SK-N-SH treated with all-trans-retinoic acid at 6 μM for 48 hours (cell line): ENCODE measurements at regions not wholly inside any gene's neighbourhood (a gene's known extent, or its start where the extent isn't known, plus 50 kb on each side); places are given as distances from the start of the nearest gene placed in this dataset.

ENCODE experiments used
- ATAC-seq: fragments of 200-7000 bp; cut with Tn5 transposase; 3 replicates; pipeline ENCODE4 v1.9.1; 2020; ENCODE audit warnings: mild to moderate bottlenecking, moderate library complexity
- ARNTL ChIP-seq: fragments of 450-650 bp; formaldehyde crosslinking; IDR thresholded peaks from 2 replicates; pipeline ENCODE4 v1.5.0; 2020; ENCODE audit warnings: low read depth, mild to moderate bottlenecking, moderate library complexity, borderline replicate concordance
- BACH2 ChIP-seq: fragments of 250-450 bp; sonication (Bioruptor Pico); IDR thresholded peaks from 2 replicates; pipeline ENCODE4 v1.9.0; 2021; ENCODE audit warnings: mild to moderate bottlenecking, borderline replicate concordance
- ESRRG ChIP-seq: fragments of 250-450 bp; sonication (Bioruptor Pico); IDR thresholded peaks from 2 replicates; pipeline ENCODE4 v1.6.1; 2021; ENCODE audit warnings: mild to moderate bottlenecking
- GLIS3 ChIP-seq: fragments of 250-450 bp; sonication (Bioruptor Pico); IDR thresholded peaks from 2 replicates; pipeline ENCODE4 v1.5.0; 2020; ENCODE audit warnings: mild to moderate bottlenecking, moderate library complexity
- ISL1 ChIP-seq: fragments of 250-450 bp; sonication (Bioruptor Pico); IDR thresholded peaks from 2 replicates; pipeline ENCODE4 v2.1.2; 2022; ENCODE audit warnings: mild to moderate bottlenecking, moderate library complexity
- PPARA ChIP-seq: fragments of 250-450 bp; sonication (Bioruptor Pico); IDR thresholded peaks from 2 replicates; pipeline ENCODE4 v1.5.0; 2020; ENCODE audit warnings: mild to moderate bottlenecking, borderline replicate concordance
- RARB ChIP-seq: fragments of 250-450 bp; sonication (Bioruptor Pico); IDR thresholded peaks from 2 replicates; pipeline ENCODE4 v1.8.0; 2021; ENCODE audit warnings: mild to moderate bottlenecking, moderate library complexity
- SNAI2 ChIP-seq: fragments of 250-450 bp; sonication (Bioruptor Pico); IDR thresholded peaks from 2 replicates; pipeline ENCODE4 v1.5.0; 2020; ENCODE audit warnings: mild to moderate bottlenecking, moderate library complexity
- TCF4 ChIP-seq: fragments of 250-450 bp; sonication (Bioruptor Pico); IDR thresholded peaks from 2 replicates; pipeline ENCODE4 v1.8.0; 2021; ENCODE audit warnings: mild to moderate bottlenecking, moderate library complexity, borderline replicate concordance
- TOX ChIP-seq: fragments of 250-450 bp; sonication (Bioruptor Pico); IDR thresholded peaks from 2 replicates; pipeline ENCODE4 v1.8.0; 2021; ENCODE audit warnings: mild to moderate bottlenecking, moderate library complexity, borderline replicate concordance
- ZC3H10 ChIP-seq: fragments of 250-450 bp; sonication (Bioruptor Pico); IDR thresholded peaks from 2 replicates; pipeline ENCODE4 v1.5.1; 2021; ENCODE audit warnings: mild to moderate bottlenecking, moderate library complexity
- ZFP30 ChIP-seq: fragments of 450-650 bp; formaldehyde crosslinking; IDR thresholded peaks from 2 replicates; pipeline ENCODE4 v1.5.0; 2022; ENCODE audit warnings: mild to moderate bottlenecking, moderate library complexity
- ZNF565 ChIP-seq: fragments of 450-650 bp; formaldehyde crosslinking; conservative IDR thresholded peaks from 2 replicates; pipeline ENCODE4 v1.5.0; 2020; ENCODE audit warnings: low read depth, mild to moderate bottlenecking, moderate library complexity
- ZNF70 ChIP-seq: fragments of 450-650 bp; formaldehyde crosslinking; IDR thresholded peaks from 2 replicates; pipeline ENCODE4 v1.5.0; 2020; ENCODE audit warnings: mild to moderate bottlenecking, moderate library complexity
- ZNF8 ChIP-seq: fragments of 450-650 bp; formaldehyde crosslinking; IDR thresholded peaks from 2 replicates; pipeline ENCODE4 v1.5.0; 2020; ENCODE audit warnings: mild to moderate bottlenecking, moderate library complexity
- TF ChIP-seq, protein P1 (sequence below): fragments of 250-450 bp; sonication (Bioruptor Pico); IDR thresholded peaks from 2 replicates; pipeline ENCODE4 v1.8.0; 2021; ENCODE audit warnings: low read depth, mild to moderate bottlenecking, moderate library complexity, borderline replicate concordance
- TF ChIP-seq, protein P2 (sequence below): fragments of 250-450 bp; sonication (Bioruptor Pico); IDR thresholded peaks from 2 replicates; pipeline ENCODE4 v1.5.0; 2020; ENCODE audit warnings: mild to moderate bottlenecking, moderate library complexity
- TF ChIP-seq, protein P3 (sequence below): fragments of 250-450 bp; sonication (Bioruptor Pico); IDR thresholded peaks from 2 replicates; pipeline ENCODE4 v1.5.1; 2021; ENCODE audit warnings: mild to moderate bottlenecking, moderate library complexity
- TF ChIP-seq, protein P4 (sequence below): fragments of 250-450 bp; sonication (Bioruptor Pico); IDR thresholded peaks from 2 replicates; pipeline ENCODE4 v1.5.1; 2020; ENCODE audit warnings: low read depth, mild to moderate bottlenecking, moderate library complexity
- TF ChIP-seq, protein P5 (sequence below): fragments of 250-450 bp; sonication (Bioruptor Pico); IDR thresholded peaks from 2 replicates; pipeline ENCODE4 v1.8.0; 2020; ENCODE audit warnings: mild to moderate bottlenecking, moderate library complexity, borderline replicate concordance

DNA sequence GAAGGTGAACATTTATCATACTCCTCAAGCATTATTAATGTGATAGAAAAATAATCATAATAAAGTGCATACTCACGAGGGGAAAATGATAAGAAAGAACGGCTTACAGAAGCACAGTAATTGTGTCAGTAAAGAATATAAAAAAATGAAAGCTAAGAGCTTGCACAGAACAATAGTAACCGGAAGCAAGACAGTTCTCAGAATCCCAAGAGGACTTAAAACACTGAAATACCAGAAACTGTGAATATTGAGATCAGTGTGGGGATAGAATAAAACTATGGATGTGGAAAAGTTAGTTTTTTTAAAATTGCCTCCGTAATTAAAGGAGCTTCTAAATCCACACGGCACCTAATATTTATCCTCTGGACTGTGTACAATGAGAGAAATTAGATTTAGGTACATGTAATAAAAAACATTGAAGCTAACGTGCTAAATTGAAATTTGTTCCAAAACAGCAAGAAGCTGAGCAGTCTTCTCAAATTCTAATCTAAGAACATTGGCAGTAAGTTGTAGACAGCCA is 482.7 kb downstream of the SLITRK6 start:
- no peak for ATAC-seq

DNA sequence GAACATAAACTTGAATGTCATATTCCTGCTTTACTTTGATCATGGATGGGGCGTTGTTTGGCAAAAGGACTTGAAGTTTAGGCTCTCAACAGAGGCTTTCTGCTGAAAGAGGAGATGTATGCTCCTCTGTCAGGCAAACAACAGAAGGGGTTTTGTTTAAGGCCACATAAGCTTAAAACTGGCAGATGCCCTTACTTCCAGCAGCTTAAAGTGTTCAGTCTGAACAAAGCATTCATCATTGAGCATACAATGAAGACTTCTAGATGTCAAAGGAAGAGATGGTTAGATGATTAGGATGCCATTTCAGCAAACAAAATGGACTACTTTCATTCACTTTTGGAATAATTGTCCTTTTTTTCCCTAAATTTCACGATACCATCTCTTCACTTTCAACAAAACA is 484.5 kb downstream of the SLITRK6 start:
- ATAC-seq, result no peak
- TF ChIP-seq, protein P1, sequence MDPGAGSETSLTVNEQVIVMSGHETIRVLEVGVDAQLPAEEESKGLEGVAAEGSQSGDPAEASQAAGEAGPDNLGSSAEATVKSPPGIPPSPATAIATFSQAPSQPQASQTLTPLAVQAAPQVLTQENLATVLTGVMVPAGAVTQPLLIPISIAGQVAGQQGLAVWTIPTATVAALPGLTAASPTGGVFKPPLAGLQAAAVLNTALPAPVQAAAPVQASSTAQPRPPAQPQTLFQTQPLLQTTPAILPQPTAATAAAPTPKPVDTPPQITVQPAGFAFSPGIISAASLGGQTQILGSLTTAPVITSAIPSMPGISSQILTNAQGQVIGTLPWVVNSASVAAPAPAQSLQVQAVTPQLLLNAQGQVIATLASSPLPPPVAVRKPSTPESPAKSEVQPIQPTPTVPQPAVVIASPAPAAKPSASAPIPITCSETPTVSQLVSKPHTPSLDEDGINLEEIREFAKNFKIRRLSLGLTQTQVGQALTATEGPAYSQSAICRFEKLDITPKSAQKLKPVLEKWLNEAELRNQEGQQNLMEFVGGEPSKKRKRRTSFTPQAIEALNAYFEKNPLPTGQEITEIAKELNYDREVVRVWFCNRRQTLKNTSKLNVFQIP, result no peak
- TF ChIP-seq PPARA (CRISPR knock-in tag) (no peak), ZNF565 (no peak), ESRRG (CRISPR knock-in tag) (no peak), BACH2 (CRISPR knock-in tag) (no peak), GLIS3 (CRISPR knock-in tag) (no peak), ISL1 (CRISPR knock-in tag) (no peak), ZNF8 (no peak), ZNF70 (no peak), ZC3H10 (no peak), SNAI2 (CRISPR knock-in tag) (no peak), TOX (CRISPR knock-in tag) (no peak), ARNTL (CRISPR knock-in tag) (no peak), RARB (CRISPR knock-in tag) (no peak)
- TF ChIP-seq, protein P2, sequence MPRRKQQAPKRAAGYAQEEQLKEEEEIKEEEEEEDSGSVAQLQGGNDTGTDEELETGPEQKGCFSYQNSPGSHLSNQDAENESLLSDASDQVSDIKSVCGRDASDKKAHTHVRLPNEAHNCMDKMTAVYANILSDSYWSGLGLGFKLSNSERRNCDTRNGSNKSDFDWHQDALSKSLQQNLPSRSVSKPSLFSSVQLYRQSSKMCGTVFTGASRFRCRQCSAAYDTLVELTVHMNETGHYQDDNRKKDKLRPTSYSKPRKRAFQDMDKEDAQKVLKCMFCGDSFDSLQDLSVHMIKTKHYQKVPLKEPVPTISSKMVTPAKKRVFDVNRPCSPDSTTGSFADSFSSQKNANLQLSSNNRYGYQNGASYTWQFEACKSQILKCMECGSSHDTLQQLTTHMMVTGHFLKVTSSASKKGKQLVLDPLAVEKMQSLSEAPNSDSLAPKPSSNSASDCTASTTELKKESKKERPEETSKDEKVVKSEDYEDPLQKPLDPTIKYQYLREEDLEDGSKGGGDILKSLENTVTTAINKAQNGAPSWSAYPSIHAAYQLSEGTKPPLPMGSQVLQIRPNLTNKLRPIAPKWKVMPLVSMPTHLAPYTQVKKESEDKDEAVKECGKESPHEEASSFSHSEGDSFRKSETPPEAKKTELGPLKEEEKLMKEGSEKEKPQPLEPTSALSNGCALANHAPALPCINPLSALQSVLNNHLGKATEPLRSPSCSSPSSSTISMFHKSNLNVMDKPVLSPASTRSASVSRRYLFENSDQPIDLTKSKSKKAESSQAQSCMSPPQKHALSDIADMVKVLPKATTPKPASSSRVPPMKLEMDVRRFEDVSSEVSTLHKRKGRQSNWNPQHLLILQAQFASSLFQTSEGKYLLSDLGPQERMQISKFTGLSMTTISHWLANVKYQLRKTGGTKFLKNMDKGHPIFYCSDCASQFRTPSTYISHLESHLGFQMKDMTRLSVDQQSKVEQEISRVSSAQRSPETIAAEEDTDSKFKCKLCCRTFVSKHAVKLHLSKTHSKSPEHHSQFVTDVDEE, result no peak
- TF ChIP-seq, protein P3, sequence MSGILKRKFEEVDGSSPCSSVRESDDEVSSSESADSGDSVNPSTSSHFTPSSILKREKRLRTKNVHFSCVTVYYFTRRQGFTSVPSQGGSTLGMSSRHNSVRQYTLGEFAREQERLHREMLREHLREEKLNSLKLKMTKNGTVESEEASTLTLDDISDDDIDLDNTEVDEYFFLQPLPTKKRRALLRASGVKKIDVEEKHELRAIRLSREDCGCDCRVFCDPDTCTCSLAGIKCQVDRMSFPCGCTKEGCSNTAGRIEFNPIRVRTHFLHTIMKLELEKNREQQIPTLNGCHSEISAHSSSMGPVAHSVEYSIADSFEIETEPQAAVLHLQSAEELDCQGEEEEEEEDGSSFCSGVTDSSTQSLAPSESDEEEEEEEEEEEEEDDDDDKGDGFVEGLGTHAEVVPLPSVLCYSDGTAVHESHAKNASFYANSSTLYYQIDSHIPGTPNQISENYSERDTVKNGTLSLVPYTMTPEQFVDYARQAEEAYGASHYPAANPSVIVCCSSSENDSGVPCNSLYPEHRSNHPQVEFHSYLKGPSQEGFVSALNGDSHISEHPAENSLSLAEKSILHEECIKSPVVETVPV (CRISPR knock-in tag), result no peak
- TF ChIP-seq, protein P4, sequence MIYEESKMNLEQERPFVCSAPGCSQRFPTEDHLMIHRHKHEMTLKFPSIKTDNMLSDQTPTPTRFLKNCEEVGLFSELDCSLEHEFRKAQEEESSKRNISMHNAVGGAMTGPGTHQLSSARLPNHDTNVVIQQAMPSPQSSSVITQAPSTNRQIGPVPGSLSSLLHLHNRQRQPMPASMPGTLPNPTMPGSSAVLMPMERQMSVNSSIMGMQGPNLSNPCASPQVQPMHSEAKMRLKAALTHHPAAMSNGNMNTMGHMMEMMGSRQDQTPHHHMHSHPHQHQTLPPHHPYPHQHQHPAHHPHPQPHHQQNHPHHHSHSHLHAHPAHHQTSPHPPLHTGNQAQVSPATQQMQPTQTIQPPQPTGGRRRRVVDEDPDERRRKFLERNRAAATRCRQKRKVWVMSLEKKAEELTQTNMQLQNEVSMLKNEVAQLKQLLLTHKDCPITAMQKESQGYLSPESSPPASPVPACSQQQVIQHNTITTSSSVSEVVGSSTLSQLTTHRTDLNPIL, result no peak
- TF ChIP-seq, protein P5, sequence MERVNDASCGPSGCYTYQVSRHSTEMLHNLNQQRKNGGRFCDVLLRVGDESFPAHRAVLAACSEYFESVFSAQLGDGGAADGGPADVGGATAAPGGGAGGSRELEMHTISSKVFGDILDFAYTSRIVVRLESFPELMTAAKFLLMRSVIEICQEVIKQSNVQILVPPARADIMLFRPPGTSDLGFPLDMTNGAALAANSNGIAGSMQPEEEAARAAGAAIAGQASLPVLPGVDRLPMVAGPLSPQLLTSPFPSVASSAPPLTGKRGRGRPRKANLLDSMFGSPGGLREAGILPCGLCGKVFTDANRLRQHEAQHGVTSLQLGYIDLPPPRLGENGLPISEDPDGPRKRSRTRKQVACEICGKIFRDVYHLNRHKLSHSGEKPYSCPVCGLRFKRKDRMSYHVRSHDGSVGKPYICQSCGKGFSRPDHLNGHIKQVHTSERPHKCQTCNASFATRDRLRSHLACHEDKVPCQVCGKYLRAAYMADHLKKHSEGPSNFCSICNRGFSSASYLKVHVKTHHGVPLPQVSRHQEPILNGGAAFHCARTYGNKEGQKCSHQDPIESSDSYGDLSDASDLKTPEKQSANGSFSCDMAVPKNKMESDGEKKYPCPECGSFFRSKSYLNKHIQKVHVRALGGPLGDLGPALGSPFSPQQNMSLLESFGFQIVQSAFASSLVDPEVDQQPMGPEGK (CRISPR knock-in tag), result no peak

More for the DNA sequence above, 482.7 kb downstream of the SLITRK6 start:
- TF ChIP-seq BACH2 (CRISPR knock-in tag) (no peak), ZC3H10 (no peak), ZNF70 (no peak), ESRRG (CRISPR knock-in tag) (no peak), ZNF565 (no peak), ARNTL (CRISPR knock-in tag) (no peak), TOX (CRISPR knock-in tag) (no peak), TCF4 (CRISPR knock-in tag) (no peak), SNAI2 (CRISPR knock-in tag) (no peak), ZFP30 (CRISPR knock-in tag) (no peak), GLIS3 (CRISPR knock-in tag) (no peak)
- TF ChIP-seq, protein P2, result no peak
- TF ChIP-seq, protein P4, result no peak
